Upper lobe of left lung (tissue), 6 donors: ENCODE measurements at regions not wholly inside any gene's neighbourhood (a gene's known extent, or its start where the extent isn't known, plus 50 kb on each side); places are given as distances from the start of the nearest gene placed in this dataset.

ENCODE experiments used
- ATAC-seq, 2 donors: fragments of 200-7000 bp; cut with Tn5 transposase; one replicate each; pipeline ENCODE4 v1.9.1; 2022; ENCODE audit warnings: mild to moderate bottlenecking in 2 of 2, moderate library complexity in 2 of 2; ENCODE audit not compliant: low FRiP score in 2 of 2
- DNase-seq, 2 donors: peaks; one replicate each; pipeline ENCODE4 v3.0.0-alpha.2; 2019 to 2020
- H3K27ac ChIP-seq, 4 donors: fragments of 200-600 bp; sonication (generic); one replicate each; pipeline ENCODE4 v1.5.1; 2016 to 2019
- H3K27me3 ChIP-seq, 4 donors: fragments of 200-600 bp; sonication (generic); one replicate each; pipeline ENCODE4 v1.5.1; 2017 to 2019
- H3K36me3 ChIP-seq, 4 donors: fragments of 200-600 bp; sonication (generic); one replicate each; pipeline ENCODE4 v1.5.1; 2016 to 2019
- H3K4me1 ChIP-seq, 4 donors: fragments of 200-600 bp; sonication (generic); one replicate each; pipeline ENCODE4 v1.5.1; 2018 to 2019
- H3K4me3 ChIP-seq, 4 donors: fragments of 200-600 bp; sonication (generic); one replicate each; pipeline ENCODE4 v1.5.1; 2017 to 2019; ENCODE audit warnings: mild to moderate bottlenecking in 2 of 4, moderate library complexity in 1 of 4
- H3K9me3 ChIP-seq, 4 donors: fragments of 200-600 bp; sonication (generic); one replicate each; pipeline ENCODE4 v1.5.1; 2018 to 2019
- CTCF ChIP-seq, 6 experiments: fragments of 450-650 bp in 4 of 6; fragments of 200-600 bp in 2 of 6; sonication (generic) in 2 of 6; IDR thresholded peaks; one replicate each; pipeline ENCODE4 v1.5.1; 2016 to 2019; ENCODE audit warnings: antibody characterized with exemption in 6 of 6
- EP300 ChIP-seq, 4 donors: sonication (generic); formaldehyde crosslinking; IDR thresholded peaks; one replicate each; pipeline ENCODE4 v1.5.1; 2017; ENCODE audit warnings: antibody characterized with exemption in 4 of 4, control low read depth in 2 of 4
- POLR2A ChIP-seq, 4 donors: fragments of 450-650 bp; IDR thresholded peaks; one replicate each; pipeline ENCODE4 v1.5.1; 2016 to 2017; ENCODE audit warnings: antibody characterized with exemption in 4 of 4, mild to moderate bottlenecking in 2 of 4
- POLR2AphosphoS5 ChIP-seq, 2 donors: sonication (generic); formaldehyde crosslinking; IDR thresholded peaks; one replicate each; pipeline ENCODE4 v1.5.1; 2017; ENCODE audit warnings: antibody characterized with exemption in 2 of 2
- WGBS, 2 donors: methylation state at CpG; one replicate each; pipeline ENCODE4 v1.1.5; 2017 to 2018; 5-methylcytosine and 5-hydroxymethylcytosine counted together
- donor health status: DM: no; HTN: no; CAD: no; lungs with moderate emphysema.
- donor health status: DM: no; HTN: yes; CAD: no; lungs with severe emphysema.

- TF ChIP-seq POLR2A (IDR thresholded peaks at IDR 0.05) (no peak), EP300 (IDR thresholded peaks at IDR 0.05) (no peak), POLR2AphosphoS5 (IDR thresholded peaks at IDR 0.05) (no peak), CTCF (IDR thresholded peaks at IDR 0.05) (no peak)
- Histone ChIP-seq H3K36me3 (no peaks in the 10 kb centered on the region), H3K9me3 (no peaks in the 10 kb centered on the region), H3K27ac (no peak overlapping the region), H3K4me1 (no peaks in the 10 kb centered on the region), H3K4me3 (no peak overlapping the region), H3K27me3 (no peaks in the 10 kb centered on the region)
- 82 to 83% methylated on average over 4 of the region's 4 CpGs for WGBS, 2 donors
- no peak for DNase-seq
- ATAC-seq, result no peak
Observed at GRCh38 chr11:22044126-22044525, 148.8 kb upstream of the ANO5 start.

GRCh38 chr11:22049276-22049675 is 143.6 kb upstream of the ANO5 start:
- H3K27ac ChIP-seq, result no peak overlapping the region
- no peaks in the 10 kb centered on the region for H3K36me3 ChIP-seq
- no peaks in the 10 kb centered on the region for H3K27me3 ChIP-seq
- H3K4me1 ChIP-seq, result no peaks in the 10 kb centered on the region
- WGBS, 2 donors, result 81 to 89% methylated on average over 1 of the region's 1 CpG
- no peak for ATAC-seq
- no peak overlapping the region for H3K4me3 ChIP-seq
- DNase-seq, result no peak
- no peak for TF ChIP-seq EP300 (IDR thresholded peaks at IDR 0.05)
- no peaks in the 10 kb centered on the region for H3K9me3 ChIP-seq

GRCh38 chr11:22065472-22065871 is 127.4 kb upstream of the ANO5 start:
- Histone ChIP-seq H3K4me3 (no peak overlapping the region), H3K9me3 (peaks cover 0 to 9% (median 0%) of the 10 kb centered on the region in 4 donors), H3K36me3 (no peaks in the 10 kb centered on the region), H3K27me3 (no peaks in the 10 kb centered on the region), H3K27ac (no peak overlapping the region), H3K4me1 (no peaks in the 10 kb centered on the region)
- no peak for DNase-seq
- TF ChIP-seq EP300 (IDR thresholded peaks at IDR 0.05) (no peak), POLR2AphosphoS5 (IDR thresholded peaks at IDR 0.05) (no peak), CTCF (IDR thresholded peaks at IDR 0.05) (no peak), POLR2A (IDR thresholded peaks at IDR 0.05) (no peak)
- ATAC-seq, result no peak
- WGBS, 2 donors, result 60 to 73% methylated on average over 1 of the region's 1 CpG

- Histone ChIP-seq H3K27ac (no peak overlapping the region), H3K27me3 (no peaks in the 10 kb centered on the region), H3K36me3 (no peaks in the 10 kb centered on the region), H3K4me1 (no peaks in the 10 kb centered on the region), H3K9me3 (peaks cover 0 to 4% (median 0%) of the 10 kb centered on the region in 4 donors), H3K4me3 (no peak overlapping the region)
- no peak for ATAC-seq
- no peak for DNase-seq
- TF ChIP-seq POLR2AphosphoS5 (IDR thresholded peaks at IDR 0.05) (no peak), CTCF (IDR thresholded peaks at IDR 0.05) (no peak), POLR2A (IDR thresholded peaks at IDR 0.05) (no peak), EP300 (IDR thresholded peaks at IDR 0.05) (no peak)
- 83 to 84% methylated on average over 2 of the region's 2 CpGs for WGBS, 2 donors
Observed at GRCh38 chr11:22069844-22070243, 123.0 kb upstream of the ANO5 start.

- no peak overlapping the region for H3K4me3 ChIP-seq
- H3K27me3 ChIP-seq, result no peaks in the 10 kb centered on the region
- ATAC-seq (no peak), DNase-seq (no peak)
- H3K27ac ChIP-seq, result no peak overlapping the region
- H3K9me3 ChIP-seq, result no peaks in the 10 kb centered on the region
- H3K4me1 ChIP-seq, result no peaks in the 10 kb centered on the region
- TF ChIP-seq POLR2AphosphoS5 (IDR thresholded peaks at IDR 0.05) (no peak), POLR2A (IDR thresholded peaks at IDR 0.05) (no peak), EP300 (IDR thresholded peaks at IDR 0.05) (no peak), CTCF (IDR thresholded peaks at IDR 0.05) (no peak)
- 61 to 63% methylated on average over 5 of the region's 5 CpGs for WGBS, 2 donors
- no peaks in the 10 kb centered on the region for H3K36me3 ChIP-seq
Observed at GRCh38 chr11:22076271-22076930, 116.5 kb upstream of the ANO5 start.
